ENCODE measurements at regions not wholly inside any gene's neighbourhood (a gene's known extent, or its start where the extent isn't known, plus 50 kb on each side); places are given as distances from the start of the nearest gene placed in this dataset.

DNA sequence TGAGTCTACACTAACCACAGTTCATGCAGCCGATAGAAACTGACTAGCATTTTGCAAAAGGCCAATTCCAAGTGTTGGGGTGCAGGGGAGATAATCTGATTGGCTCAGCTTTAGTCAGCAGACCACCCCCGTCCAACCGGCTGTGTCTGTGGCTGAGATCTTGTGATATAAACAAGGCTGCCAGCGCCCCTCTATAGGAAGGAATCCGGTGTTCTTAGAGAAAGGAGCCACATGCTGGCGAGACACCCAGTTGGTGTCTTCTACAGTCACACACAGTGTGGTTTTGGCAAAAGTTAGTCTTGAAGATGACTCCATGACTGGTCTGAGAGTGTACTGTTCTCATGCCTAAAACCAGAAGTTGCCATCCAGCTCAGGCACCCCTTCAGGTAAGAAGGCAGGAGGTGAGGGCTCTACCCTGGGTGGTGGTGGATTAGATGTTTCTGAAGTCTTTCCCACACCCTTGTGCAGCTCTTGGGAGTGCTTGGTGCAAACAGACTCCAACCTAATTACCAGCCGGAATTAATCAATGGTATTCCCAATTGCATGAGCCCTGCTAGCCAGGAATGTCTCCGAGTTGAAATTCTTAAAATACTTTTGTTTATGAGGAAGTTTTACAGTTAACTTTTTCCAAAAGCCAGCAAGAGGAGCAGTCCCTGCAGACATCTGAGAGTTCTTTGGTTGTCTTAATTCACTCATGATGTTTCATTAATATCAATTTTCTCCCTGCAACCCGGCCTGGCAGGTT lies 172.3 kb upstream of the IRX6 start:
- TF ChIP-seq, protein P1, sequence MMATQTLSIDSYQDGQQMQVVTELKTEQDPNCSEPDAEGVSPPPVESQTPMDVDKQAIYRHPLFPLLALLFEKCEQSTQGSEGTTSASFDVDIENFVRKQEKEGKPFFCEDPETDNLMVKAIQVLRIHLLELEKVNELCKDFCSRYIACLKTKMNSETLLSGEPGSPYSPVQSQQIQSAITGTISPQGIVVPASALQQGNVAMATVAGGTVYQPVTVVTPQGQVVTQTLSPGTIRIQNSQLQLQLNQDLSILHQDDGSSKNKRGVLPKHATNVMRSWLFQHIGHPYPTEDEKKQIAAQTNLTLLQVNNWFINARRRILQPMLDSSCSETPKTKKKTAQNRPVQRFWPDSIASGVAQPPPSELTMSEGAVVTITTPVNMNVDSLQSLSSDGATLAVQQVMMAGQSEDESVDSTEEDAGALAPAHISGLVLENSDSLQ (IDR thresholded peaks at IDR 0.05): no peak
- TF ChIP-seq, protein P2, sequence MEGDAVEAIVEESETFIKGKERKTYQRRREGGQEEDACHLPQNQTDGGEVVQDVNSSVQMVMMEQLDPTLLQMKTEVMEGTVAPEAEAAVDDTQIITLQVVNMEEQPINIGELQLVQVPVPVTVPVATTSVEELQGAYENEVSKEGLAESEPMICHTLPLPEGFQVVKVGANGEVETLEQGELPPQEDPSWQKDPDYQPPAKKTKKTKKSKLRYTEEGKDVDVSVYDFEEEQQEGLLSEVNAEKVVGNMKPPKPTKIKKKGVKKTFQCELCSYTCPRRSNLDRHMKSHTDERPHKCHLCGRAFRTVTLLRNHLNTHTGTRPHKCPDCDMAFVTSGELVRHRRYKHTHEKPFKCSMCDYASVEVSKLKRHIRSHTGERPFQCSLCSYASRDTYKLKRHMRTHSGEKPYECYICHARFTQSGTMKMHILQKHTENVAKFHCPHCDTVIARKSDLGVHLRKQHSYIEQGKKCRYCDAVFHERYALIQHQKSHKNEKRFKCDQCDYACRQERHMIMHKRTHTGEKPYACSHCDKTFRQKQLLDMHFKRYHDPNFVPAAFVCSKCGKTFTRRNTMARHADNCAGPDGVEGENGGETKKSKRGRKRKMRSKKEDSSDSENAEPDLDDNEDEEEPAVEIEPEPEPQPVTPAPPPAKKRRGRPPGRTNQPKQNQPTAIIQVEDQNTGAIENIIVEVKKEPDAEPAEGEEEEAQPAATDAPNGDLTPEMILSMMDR (IDR thresholded peaks at IDR 0.05 in 2 of 3, conservative IDR thresholded peaks at IDR 0.05 in 1 of 3; ENCODE audit: insufficient read depth in 2 of 3, low read depth in 1 of 3, low read length in 3 of 3): no peak
- no peak for TF ChIP-seq ZNF232 (CRISPR knock-in tag; IDR thresholded peaks at IDR 0.05)
- TF ChIP-seq MYC (IDR thresholded peaks at IDR 0.05; ENCODE audit: low read depth, low read length): no peak
- TF ChIP-seq MYC (CRISPR knock-in tag; IDR thresholded peaks at IDR 0.05; ENCODE audit: borderline replicate concordance, low read depth): no peak
- TF ChIP-seq POLR2A (conservative IDR thresholded peaks at IDR 0.05): no peak
- TF ChIP-seq NFRKB (IDR thresholded peaks at IDR 0.05; ENCODE audit: low read depth): no peak
- no peak for TF ChIP-seq TEAD4 (IDR thresholded peaks at IDR 0.05; ENCODE audit: low read length)
- TF ChIP-seq TEAD4 (CRISPR knock-in tag; IDR thresholded peaks at IDR 0.05; ENCODE audit: borderline replicate concordance): no peak
- TF ChIP-seq POLR2AphosphoS5 (IDR thresholded peaks at IDR 0.05; ENCODE audit: control insufficient read depth, insufficient read depth, low read depth, low read length): no peak
- TF ChIP-seq SRSF1 (IDR thresholded peaks at IDR 0.05; ENCODE audit: low read depth, low read length): no peak

Measured in K562 (cell line).